ENCODE measurements at regions not wholly inside any gene's neighbourhood (a gene's known extent, or its start where the extent isn't known, plus 50 kb on each side); places are given as distances from the start of the nearest gene placed in this dataset.

- TF ChIP-seq SP1 (CRISPR knock-in tag; conservative IDR thresholded peaks at IDR 0.05) (no peak), PRDM15 (CRISPR knock-in tag; IDR thresholded peaks at IDR 0.05) (no peak), CBFB (CRISPR knock-in tag; IDR thresholded peaks at IDR 0.05; ENCODE audit: low read depth) (no peak), USF1 (CRISPR knock-in tag; IDR thresholded peaks at IDR 0.05) (no peak), TEAD4 (CRISPR knock-in tag; IDR thresholded peaks at IDR 0.05) (no peak), CREB1 (CRISPR knock-in tag; IDR thresholded peaks at IDR 0.05) (no peak)
- TF ChIP-seq, protein P1, sequence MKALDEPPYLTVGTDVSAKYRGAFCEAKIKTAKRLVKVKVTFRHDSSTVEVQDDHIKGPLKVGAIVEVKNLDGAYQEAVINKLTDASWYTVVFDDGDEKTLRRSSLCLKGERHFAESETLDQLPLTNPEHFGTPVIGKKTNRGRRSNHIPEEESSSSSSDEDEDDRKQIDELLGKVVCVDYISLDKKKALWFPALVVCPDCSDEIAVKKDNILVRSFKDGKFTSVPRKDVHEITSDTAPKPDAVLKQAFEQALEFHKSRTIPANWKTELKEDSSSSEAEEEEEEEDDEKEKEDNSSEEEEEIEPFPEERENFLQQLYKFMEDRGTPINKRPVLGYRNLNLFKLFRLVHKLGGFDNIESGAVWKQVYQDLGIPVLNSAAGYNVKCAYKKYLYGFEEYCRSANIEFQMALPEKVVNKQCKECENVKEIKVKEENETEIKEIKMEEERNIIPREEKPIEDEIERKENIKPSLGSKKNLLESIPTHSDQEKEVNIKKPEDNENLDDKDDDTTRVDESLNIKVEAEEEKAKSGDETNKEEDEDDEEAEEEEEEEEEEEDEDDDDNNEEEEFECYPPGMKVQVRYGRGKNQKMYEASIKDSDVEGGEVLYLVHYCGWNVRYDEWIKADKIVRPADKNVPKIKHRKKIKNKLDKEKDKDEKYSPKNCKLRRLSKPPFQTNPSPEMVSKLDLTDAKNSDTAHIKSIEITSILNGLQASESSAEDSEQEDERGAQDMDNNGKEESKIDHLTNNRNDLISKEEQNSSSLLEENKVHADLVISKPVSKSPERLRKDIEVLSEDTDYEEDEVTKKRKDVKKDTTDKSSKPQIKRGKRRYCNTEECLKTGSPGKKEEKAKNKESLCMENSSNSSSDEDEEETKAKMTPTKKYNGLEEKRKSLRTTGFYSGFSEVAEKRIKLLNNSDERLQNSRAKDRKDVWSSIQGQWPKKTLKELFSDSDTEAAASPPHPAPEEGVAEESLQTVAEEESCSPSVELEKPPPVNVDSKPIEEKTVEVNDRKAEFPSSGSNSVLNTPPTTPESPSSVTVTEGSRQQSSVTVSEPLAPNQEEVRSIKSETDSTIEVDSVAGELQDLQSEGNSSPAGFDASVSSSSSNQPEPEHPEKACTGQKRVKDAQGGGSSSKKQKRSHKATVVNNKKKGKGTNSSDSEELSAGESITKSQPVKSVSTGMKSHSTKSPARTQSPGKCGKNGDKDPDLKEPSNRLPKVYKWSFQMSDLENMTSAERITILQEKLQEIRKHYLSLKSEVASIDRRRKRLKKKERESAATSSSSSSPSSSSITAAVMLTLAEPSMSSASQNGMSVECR (CRISPR knock-in tag; IDR thresholded peaks at IDR 0.05; ENCODE audit: borderline replicate concordance) = no peak
- TF ChIP-seq, protein P2, sequence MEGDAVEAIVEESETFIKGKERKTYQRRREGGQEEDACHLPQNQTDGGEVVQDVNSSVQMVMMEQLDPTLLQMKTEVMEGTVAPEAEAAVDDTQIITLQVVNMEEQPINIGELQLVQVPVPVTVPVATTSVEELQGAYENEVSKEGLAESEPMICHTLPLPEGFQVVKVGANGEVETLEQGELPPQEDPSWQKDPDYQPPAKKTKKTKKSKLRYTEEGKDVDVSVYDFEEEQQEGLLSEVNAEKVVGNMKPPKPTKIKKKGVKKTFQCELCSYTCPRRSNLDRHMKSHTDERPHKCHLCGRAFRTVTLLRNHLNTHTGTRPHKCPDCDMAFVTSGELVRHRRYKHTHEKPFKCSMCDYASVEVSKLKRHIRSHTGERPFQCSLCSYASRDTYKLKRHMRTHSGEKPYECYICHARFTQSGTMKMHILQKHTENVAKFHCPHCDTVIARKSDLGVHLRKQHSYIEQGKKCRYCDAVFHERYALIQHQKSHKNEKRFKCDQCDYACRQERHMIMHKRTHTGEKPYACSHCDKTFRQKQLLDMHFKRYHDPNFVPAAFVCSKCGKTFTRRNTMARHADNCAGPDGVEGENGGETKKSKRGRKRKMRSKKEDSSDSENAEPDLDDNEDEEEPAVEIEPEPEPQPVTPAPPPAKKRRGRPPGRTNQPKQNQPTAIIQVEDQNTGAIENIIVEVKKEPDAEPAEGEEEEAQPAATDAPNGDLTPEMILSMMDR (IDR thresholded peaks at IDR 0.05) = no peak
Measured at GRCh38 chr9:106701611-106702010, 161.4 kb upstream of the ZNF462 start.

Measured in WTC11 (cell line).